ENCODE measurements at regions not wholly inside any gene's neighbourhood (a gene's known extent, or its start where the extent isn't known, plus 50 kb on each side); places are given as distances from the start of the nearest gene placed in this dataset.

DNA sequence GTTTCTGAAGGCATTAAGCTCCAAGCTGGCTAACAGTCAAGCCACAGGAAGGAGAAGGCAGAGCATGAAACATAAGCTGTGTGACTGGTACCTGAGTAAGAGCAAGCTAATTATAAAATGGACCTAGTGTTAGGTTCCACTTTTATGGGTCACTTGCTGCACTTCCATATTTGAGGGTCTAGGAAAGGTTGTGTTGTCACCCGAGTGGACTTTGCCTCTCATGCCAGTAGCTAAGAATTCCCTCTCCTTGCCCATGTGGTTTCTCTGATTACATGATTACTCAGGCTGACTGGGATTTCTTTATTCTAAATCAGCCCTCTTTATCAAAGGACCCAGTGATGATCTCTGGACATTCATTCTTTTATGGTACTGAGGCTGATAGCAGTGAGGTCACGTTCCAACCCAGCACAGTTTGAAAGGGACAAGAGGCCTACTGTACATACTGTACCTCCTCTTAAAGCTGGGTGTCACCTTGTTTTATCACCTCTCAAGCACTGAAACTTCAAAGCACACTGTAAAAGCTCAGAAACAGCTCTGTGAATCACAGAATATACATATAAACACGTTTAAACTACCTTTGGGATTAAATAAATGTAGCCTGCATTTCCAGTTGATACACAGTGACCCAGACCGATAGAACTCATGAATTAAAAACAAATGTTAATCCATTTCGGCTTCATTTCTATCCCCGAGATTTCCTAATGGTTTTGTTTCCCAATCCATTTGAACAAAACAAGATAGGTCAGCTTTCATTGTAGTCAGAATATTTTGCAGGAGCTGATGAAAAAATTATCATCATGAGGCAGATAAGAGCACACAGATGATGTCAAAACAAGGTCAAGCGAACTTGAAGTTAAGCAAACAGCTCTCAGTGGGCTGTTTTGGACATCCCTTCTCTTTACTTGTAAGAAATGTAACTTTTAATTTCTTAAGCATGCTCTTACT, 96.5 kb downstream of the ALDH8A1 start:
- 49% methylated on average over 7 of the region's 7 CpGs for WGBS
- no peaks in the 10 kb centered on the region for H3K27me3 ChIP-seq (replicated peaks; ENCODE audit: insufficient read depth)
- no peaks in the 10 kb centered on the region for H3K36me3 ChIP-seq
- H3K27ac ChIP-seq = no peak overlapping the region
- intact Hi-C loops (cut with DNase I) = no loop called here
- no peaks in the 10 kb centered on the region for H3K9me3 ChIP-seq
- TF ChIP-seq POLR2A (IDR thresholded peaks at IDR 0.05) (no peak), POLR2AphosphoS5 (IDR thresholded peaks at IDR 0.05) (no peak)
- TF ChIP-seq, protein P1, sequence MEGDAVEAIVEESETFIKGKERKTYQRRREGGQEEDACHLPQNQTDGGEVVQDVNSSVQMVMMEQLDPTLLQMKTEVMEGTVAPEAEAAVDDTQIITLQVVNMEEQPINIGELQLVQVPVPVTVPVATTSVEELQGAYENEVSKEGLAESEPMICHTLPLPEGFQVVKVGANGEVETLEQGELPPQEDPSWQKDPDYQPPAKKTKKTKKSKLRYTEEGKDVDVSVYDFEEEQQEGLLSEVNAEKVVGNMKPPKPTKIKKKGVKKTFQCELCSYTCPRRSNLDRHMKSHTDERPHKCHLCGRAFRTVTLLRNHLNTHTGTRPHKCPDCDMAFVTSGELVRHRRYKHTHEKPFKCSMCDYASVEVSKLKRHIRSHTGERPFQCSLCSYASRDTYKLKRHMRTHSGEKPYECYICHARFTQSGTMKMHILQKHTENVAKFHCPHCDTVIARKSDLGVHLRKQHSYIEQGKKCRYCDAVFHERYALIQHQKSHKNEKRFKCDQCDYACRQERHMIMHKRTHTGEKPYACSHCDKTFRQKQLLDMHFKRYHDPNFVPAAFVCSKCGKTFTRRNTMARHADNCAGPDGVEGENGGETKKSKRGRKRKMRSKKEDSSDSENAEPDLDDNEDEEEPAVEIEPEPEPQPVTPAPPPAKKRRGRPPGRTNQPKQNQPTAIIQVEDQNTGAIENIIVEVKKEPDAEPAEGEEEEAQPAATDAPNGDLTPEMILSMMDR (IDR thresholded peaks at IDR 0.05) = no peak
- H3K4me1 ChIP-seq (replicated peaks) = no peaks in the 10 kb centered on the region
- DNase-seq (ENCODE audit: low spot score) = no peak
- H3K4me3 ChIP-seq = no peak overlapping the region

DNA sequence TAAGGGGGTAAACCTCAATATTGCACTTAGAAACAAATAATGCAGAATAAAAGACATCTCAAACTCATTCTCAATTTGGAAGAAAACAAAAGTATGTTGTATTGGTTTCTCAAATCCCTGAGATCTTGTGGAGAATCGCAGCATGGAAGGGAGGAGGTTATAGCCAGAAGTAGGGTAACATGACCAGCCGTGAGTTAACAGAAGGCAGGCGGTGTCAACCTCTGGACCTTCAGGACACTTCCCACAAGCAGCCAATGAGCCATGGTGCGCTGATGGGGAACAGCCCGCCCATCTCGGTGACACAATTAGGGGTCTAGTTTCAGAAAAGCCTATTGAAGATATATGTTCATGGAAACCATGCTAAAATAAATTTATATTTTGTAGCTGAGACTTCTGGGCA, 98.4 kb downstream of the ALDH8A1 start:
- H3K27me3 ChIP-seq (replicated peaks; ENCODE audit: insufficient read depth) = no peaks in the 10 kb centered on the region
- H3K36me3 ChIP-seq = no peaks in the 10 kb centered on the region
- H3K9me3 ChIP-seq = no peaks in the 10 kb centered on the region
- TF ChIP-seq POLR2A (IDR thresholded peaks at IDR 0.05) (no peak), POLR2AphosphoS5 (IDR thresholded peaks at IDR 0.05) (no peak)
- TF ChIP-seq, protein P1 (IDR thresholded peaks at IDR 0.05) = no peak
- H3K27ac ChIP-seq = no peak overlapping the region
- no peak for DNase-seq (ENCODE audit: low spot score)
- intact Hi-C loops (cut with DNase I) = no loop called here
- H3K4me1 ChIP-seq (replicated peaks) = no peaks in the 10 kb centered on the region
- H3K4me3 ChIP-seq = no peak overlapping the region
- 96% methylated on average over 6 of the region's 6 CpGs for WGBS

DNA sequence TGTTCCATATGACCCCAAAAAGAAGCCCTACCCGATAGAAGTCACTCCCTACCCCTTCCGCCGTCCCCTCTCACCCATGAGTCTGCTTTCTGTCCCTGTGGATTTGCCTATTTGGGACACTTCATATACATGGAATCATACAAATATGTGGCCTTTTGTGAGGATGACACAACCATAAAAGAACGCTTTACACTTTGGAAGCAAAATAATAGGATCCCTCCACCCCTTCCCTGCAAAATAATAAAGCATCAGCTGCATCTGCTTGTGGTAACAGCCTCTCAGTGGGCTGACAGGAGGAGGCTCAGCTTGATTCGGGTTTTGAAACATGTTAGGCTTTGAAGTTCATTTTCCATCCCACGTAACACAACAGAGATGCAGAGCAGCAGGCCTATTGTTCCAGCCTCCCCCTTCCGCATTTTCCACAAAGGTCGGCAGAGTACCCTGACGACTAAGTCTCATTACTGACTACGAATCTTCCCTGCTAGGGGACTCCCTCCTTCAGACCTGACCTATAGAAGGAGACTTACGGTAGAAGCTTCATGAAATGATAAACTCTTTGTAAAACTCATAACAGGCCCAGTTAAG, 99.1 kb downstream of the ALDH8A1 start:
- Histone ChIP-seq H3K36me3 (no peaks in the 10 kb centered on the region), H3K4me3 (no peak overlapping the region), H3K9me3 (no peaks in the 10 kb centered on the region), H3K27me3 (replicated peaks; ENCODE audit: insufficient read depth) (no peaks in the 10 kb centered on the region), H3K4me1 (replicated peaks) (no peaks in the 10 kb centered on the region), H3K27ac (no peak overlapping the region)
- TF ChIP-seq, protein P1 (IDR thresholded peaks at IDR 0.05) = no peak
- TF ChIP-seq POLR2AphosphoS5 (IDR thresholded peaks at IDR 0.05) (no peak), POLR2A (IDR thresholded peaks at IDR 0.05) (no peak)
- 79% methylated on average over 11 of the region's 11 CpGs for WGBS
- intact Hi-C loops (cut with DNase I) = no loop called here
- DNase-seq (ENCODE audit: low spot score) = no peak

DNA sequence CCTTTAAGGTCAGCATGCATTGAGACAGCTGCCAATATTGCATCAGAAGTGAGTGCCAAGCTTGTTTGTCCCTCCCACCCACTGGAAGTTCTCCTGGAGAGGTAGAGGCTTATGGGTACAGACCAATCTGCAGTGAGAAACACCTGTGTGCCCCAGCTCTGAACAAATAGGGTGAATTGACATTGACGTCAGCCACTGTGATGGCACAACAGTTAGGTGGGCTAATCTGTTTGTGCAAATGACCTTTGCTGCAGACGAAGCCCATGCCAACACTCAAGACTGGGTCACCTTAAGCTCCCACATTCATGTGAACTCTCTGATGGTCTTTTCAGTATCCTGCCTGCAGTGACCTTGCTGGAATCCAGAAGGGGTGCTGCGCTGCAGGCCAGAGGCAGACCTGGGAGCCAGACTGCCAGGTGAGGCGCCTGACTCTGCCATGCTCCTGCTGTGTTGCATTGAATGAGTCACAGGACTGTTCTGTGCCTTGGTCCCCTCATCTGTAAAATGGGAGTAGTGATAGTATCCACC, 99.9 kb downstream of the ALDH8A1 start:
- H3K9me3 ChIP-seq = no peaks in the 10 kb centered on the region
- intact Hi-C loops (cut with DNase I) = no loop called here
- 91% methylated on average over 4 of the region's 4 CpGs for WGBS

More for the DNA sequence above, 99.9 kb downstream of the ALDH8A1 start:
- no peak overlapping the region for H3K4me3 ChIP-seq
- H3K36me3 ChIP-seq = no peaks in the 10 kb centered on the region
- no peaks in the 10 kb centered on the region for H3K4me1 ChIP-seq (replicated peaks)
- TF ChIP-seq POLR2AphosphoS5 (IDR thresholded peaks at IDR 0.05) (no peak), POLR2A (IDR thresholded peaks at IDR 0.05) (no peak)
- TF ChIP-seq, protein P1 (IDR thresholded peaks at IDR 0.05) = no peak
- H3K27ac ChIP-seq = no peak overlapping the region
- DNase-seq (ENCODE audit: low spot score) = no peak
- no peaks in the 10 kb centered on the region for H3K27me3 ChIP-seq (replicated peaks; ENCODE audit: insufficient read depth)

Measured in prostate gland (tissue), 2 donors.